DMS 273 treated with DMSO at 0.1 percent for 48 hours (cell line): ENCODE measurements at regions not wholly inside any gene's neighbourhood (a gene's known extent, or its start where the extent isn't known, plus 50 kb on each side); places are given as distances from the start of the nearest gene placed in this dataset.
"Not testable (repeated sequence)": the region's sequence is repeated elsewhere in the genome, so short reads cannot be mapped to it uniquely, and the experiment has no call there.

ENCODE experiments used
- DNase-seq: peaks from one replicate; lab custom pipeline; 2025; lab: John Stamatoyannopoulos, UW

DNA sequence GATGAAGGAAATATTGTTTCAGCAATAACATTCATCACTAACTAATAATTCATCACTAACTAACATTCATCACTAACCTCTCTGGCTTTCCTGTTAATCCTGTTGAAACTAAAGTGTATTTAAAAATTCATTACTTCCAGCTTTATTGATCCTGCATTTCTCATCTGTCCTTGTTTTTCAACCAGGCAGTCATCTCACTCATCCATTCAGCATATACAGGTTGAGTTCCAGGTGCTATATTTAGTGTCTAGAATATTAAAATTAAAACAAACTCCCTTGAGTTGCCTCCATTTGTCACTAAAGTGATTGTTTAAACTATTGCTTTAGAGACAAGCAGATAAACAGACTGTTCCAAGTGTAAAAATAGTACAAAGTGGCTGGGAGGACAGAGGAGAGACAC lies 58.1 kb downstream of the ATXN7L3B start:
- no peak for DNase-seq

DNA sequence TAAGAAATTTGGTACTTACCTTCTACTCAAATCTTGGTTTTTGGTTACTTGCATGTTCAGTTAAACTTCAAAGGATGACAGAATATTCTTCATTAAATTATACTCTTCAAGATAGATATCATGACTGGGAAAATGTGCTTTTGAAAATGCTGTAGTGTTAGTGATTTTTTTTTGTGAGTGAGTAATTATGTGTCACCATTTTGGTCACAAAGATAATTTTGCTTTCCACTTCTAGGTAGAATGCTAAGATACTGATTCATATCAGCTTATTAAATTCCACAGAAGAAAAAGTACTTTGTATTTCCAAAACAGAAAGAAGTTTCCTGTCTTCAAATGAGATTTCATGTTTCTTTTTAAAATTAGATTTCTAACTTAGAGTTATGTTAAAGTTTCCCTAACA lies 61.2 kb downstream of the ATXN7L3B start:
- no peak for DNase-seq

GRCh38 chr12:74599932-74600331 lies 62.3 kb downstream of the ATXN7L3B start:
- DNase-seq = no peak

DNA sequence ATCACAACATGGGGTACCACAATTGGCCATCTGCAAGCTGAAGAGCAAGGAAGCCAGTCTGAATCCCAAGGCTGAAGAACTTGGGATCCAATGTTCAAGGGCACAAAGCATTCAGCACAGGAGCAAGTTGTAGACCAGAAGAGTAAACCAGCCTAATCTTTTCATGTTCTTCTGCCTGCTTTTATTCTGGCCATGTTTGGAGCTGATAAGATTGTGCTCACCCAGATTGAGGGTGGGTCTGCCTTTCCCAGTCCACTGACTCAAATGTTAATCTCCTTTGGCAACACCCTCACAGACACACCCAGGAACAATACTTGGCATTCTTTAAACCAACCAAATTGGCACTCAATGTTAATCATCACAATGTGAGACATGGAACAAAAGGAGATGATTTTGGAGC lies 63.2 kb downstream of the ATXN7L3B start:
- DNase-seq = not testable (repeated sequence)

- DNase-seq = no peak
Measured at GRCh38 chr12:74602881-74603672, 65.4 kb downstream of the ATXN7L3B start.

DNA sequence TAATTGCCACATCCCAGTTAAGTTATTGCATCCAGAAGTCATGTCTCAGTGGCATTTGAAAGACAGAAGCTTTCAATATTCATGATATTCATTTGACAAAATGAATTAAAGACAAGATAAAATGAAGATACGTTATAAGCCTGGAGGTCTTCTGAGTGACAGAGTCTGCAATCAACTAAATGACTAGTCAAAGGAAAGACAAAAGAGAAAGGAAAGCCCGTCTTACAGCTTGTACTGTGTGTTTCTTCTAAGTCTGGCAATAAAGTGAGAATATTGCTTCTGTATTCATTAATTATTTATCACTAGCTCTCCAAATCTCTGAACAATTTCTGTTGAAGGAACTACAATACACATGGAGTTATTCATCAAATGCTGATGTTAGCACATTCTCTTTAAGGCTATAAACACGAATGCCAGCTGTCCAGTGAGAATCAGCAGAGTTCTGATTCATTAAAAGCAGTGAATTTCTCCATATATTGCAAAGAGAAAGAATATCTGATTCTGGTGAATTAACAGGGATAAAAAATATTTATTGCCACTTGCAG lies 70.7 kb downstream of the ATXN7L3B start:
- no peak for DNase-seq

DNA sequence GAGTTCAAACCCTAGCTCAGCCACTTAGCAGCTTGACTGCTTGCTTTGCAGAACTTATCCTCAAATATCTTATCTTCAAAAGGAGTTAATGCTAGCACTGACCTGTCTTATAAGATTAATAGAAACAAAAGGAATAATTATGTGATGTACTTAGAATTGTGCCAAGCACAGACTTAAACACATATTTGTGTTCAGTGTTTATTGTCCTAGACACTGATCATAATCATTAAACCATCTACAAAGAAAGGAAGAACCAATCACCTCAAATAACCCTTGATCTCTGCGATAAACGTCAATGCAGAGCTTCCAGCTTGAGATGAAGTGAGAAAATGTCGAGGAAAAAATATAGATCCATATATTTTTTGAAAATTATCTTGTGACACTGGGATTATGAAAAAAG lies 73.1 kb downstream of the ATXN7L3B start:
- DNase-seq = no peak

GRCh38 chr12:74614426-74614825 lies 76.8 kb downstream of the ATXN7L3B start:
- DNase-seq = no peak

DNA sequence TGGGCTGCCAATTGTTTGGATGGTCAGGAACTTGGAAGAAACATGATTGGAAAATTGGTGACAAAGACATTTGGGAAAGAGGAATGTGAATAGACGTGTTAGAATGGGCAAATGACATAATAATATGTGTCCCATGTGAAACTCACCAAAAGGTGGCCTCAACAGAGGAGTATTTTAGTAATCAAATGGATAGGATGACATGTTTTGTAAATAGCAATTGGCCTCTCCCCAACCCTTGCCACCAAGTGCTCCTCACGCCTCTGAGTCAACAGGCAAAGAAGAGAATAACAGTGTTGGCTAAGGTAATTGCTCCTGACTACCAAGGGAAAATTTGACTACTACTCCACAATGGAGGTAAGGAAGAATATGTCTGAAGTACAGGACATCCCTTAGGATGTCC lies 81.4 kb downstream of the ATXN7L3B start:
- DNase-seq = no peak

GRCh38 chr12:74619884-74620283 lies 82.2 kb downstream of the ATXN7L3B start:
- DNase-seq = no peak

- no peak for DNase-seq
Measured at GRCh38 chr12:74620921-74621320, 83.3 kb downstream of the ATXN7L3B start.

GRCh38 chr12:74624201-74624600 lies 86.6 kb downstream of the ATXN7L3B start:
- DNase-seq = no peak

GRCh38 chr12:74626397-74626796 lies 88.8 kb downstream of the ATXN7L3B start:
- DNase-seq = no peak

DNA sequence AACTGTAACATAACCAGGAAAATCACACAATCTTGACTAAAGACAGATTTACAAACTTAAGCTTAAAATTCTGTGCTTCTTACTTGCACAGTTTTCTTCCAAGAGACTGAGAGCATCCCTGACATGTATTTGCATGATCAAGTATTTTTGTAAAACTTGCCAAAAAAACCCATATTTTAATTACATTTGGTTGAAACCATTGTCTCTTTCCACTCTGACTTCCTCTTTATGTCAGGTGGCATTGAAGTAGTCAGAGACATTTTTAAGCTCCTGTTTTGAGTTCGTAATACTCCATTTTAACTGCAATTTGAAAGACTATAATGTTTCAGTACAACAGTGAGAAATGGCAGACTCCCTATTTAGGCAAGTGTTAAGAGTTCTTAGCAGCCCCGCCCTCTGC lies 103.6 kb downstream of the ATXN7L3B start:
- no peak for DNase-seq

GRCh38 chr12:74641694-74642093 lies 104.1 kb downstream of the ATXN7L3B start:
- no peak for DNase-seq

GRCh38 chr12:74644681-74645080 lies 107.0 kb downstream of the ATXN7L3B start:
- no peak for DNase-seq

GRCh38 chr12:74646831-74647230 lies 109.2 kb downstream of the ATXN7L3B start:
- DNase-seq = no peak

GRCh38 chr12:74647256-74647655 lies 109.6 kb downstream of the ATXN7L3B start:
- DNase-seq = no peak

DNA sequence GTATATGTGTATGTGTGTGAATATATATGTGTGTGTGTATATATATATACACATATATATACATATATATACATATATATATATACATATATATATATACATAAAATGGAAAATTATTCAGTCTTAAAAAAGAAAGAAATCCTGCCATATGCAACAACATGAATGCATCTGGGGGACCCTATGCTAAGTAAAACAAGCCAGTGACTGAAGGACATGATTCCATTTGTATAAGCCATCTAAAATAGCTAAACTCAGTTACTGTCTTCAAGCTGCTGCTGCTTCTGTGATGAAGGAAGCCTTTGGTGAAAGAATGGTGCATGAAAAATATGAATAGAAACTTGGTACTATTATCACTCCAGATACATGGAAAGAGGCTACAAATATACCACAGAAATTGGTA lies 118.6 kb downstream of the ATXN7L3B start:
- no peak for DNase-seq

DNA sequence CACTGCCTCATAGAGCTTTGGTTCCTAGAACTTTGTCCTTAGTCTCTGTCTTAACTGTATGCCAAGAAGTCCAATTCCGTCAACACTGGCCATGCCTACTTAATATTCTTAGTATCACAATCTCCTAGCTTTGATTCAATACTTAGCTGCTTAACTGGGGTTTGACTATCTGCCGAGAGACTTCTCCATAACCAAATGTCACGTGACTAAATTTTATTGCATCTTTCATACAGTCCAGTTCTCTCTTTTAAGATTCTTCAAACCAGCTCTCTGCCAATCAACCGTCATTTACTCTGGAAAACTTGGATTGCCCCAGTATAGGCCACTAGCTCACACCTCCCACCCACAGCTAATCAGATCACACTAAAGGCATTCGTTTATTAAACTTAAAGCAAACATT lies 122.8 kb downstream of the ATXN7L3B start:
- DNase-seq = no peak

DNA sequence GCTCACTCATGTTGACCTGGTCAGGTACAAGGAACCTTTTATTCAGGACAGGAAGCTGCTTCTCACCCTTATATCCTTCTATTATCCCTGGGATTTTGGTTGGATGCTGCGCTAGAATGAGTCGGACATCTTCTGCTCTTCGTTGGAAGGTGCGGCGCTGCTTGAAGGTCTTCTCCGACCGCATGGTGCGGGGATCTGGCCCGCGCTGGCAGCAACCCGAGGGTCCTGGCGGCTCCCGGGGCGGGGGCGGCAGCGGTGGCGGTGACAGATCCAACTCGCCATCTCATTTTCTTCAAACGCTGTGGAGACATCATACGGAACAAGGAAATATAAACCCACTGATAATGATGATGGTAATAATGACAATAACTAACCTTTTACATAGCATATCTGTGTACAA lies 126.3 kb downstream of the ATXN7L3B start:
- DNase-seq = no peak

DNA sequence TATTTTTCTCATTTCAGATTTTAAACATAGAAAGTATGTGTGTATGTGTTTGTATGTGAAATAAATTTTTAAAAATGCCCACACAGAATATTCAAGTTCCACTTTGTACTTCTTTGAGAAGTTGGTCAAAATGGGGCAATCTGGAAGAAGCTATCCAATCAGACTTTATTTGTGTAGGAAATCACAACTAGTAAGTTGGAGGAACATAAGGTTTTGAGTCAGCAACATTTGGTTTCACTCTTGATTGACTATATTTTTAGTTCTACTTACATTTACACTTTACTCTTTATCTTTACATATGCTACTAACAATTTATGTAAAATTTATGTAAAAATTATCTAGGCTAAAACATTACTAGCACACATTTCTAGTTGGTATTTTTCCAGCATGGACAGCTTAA lies 128.1 kb downstream of the ATXN7L3B start:
- DNase-seq = no peak

DNA sequence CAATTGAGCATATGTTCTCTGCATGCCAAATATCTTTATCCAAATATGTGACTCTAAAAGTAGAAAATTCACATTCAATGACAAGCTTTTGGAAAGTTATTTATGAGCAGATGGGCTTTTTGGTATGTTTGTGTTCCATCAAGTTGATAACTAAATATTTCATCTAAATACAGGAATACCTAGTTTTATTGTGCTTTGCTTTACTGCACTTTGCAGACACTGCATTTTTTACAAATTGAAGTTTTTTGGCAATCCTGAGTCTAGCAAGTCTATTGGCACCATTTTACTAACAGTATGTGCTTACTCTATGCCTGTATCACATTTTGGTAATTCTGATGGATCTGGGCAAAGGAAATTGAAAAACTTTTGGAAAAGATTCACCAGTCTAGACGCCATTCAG lies 133.8 kb downstream of the ATXN7L3B start:
- DNase-seq = no peak

GRCh38 chr12:74676955-74677354 lies 139.3 kb downstream of the ATXN7L3B start:
- DNase-seq = not testable (repeated sequence)
